ENCODE measurements at regions not wholly inside any gene's neighbourhood (a gene's known extent, or its start where the extent isn't known, plus 50 kb on each side); places are given as distances from the start of the nearest gene placed in this dataset.

DNA sequence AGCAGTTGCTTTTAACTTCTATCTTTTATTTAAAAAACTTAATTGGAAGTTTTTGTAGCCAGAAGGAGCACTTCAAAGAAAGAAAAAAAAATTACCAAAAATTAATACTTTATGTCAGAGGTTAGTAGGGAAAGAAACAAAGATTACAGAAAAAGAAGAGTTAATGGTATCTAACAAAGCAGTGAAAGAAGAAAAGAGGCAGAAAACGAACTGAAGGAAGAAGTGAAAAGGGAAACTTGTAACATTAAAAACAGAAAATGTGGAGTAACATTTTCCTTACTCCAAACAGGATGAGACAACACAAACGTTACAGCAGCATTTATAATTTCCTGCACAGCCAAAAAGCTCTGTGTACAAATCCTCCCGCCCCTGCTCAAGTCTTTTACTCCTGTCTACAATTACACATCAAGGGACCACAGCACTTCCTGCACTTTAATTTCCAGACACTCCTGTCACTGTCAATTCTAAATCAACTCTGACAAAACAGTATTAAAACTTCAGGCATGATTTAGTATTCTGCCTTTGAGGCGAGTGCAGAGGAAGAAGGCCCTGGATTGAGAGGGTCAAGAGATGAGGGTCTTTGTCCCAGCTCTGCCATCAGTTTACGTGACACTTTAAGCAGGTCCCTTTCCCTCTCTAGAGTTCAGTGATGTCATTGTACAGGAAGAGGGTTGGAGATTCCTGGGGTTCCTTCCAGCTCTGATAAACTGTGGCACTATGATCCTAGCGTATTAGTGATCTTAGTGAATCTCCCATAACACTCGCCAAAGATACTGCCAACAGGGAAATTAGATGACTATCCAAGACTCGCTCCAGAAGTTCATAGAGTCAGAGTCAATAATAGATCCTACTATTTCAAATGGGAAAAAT lies 53.2 kb upstream of the LSM14A start:
- H3K4me3 ChIP-seq (ENCODE audit: low read depth, low read length): no peak overlapping the region
- TF ChIP-seq, protein P1, sequence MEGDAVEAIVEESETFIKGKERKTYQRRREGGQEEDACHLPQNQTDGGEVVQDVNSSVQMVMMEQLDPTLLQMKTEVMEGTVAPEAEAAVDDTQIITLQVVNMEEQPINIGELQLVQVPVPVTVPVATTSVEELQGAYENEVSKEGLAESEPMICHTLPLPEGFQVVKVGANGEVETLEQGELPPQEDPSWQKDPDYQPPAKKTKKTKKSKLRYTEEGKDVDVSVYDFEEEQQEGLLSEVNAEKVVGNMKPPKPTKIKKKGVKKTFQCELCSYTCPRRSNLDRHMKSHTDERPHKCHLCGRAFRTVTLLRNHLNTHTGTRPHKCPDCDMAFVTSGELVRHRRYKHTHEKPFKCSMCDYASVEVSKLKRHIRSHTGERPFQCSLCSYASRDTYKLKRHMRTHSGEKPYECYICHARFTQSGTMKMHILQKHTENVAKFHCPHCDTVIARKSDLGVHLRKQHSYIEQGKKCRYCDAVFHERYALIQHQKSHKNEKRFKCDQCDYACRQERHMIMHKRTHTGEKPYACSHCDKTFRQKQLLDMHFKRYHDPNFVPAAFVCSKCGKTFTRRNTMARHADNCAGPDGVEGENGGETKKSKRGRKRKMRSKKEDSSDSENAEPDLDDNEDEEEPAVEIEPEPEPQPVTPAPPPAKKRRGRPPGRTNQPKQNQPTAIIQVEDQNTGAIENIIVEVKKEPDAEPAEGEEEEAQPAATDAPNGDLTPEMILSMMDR (IDR thresholded peaks at IDR 0.05; ENCODE audit: insufficient read depth, low read length, poor library complexity, severe bottlenecking): no peak
- DNase-seq (ENCODE audit: low read depth): no peak
- no peaks in the 10 kb centered on the region for H3K36me3 ChIP-seq (ENCODE audit: control insufficient read depth, insufficient read depth, low read length)
- peaks cover 5% of the 10 kb centered on the region for H3K27me3 ChIP-seq (ENCODE audit: control insufficient read depth, insufficient read depth, low read length)

DNA sequence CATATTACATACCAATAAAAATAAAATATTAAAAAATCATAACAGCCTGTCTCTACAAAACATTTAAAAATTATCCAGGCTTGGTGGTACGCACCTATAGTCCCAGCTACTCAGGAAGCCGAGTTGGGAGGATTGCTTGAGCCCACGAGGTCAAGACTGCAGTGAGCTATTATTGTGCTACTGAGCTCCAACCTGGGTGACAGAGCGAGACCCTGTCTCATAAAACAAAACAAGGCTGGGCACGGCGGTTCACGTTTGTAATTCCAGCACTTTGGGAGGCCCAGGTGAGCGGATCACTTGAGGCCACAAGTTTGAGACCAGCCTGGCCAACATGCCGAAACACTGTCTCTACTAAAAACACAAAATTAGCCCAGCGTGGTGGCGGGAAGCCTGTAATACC lies 52.2 kb upstream of the LSM14A start:
- peaks cover 5% of the 10 kb centered on the region for H3K27me3 ChIP-seq (ENCODE audit: control insufficient read depth, insufficient read depth, low read length)
- DNase-seq (ENCODE audit: low read depth): no peak
- H3K36me3 ChIP-seq (ENCODE audit: control insufficient read depth, insufficient read depth, low read length): no peaks in the 10 kb centered on the region
- TF ChIP-seq, protein P1 (IDR thresholded peaks at IDR 0.05; ENCODE audit: insufficient read depth, low read length, poor library complexity, severe bottlenecking): no peak
- H3K4me3 ChIP-seq (ENCODE audit: low read depth, low read length): no peak overlapping the region

DNA sequence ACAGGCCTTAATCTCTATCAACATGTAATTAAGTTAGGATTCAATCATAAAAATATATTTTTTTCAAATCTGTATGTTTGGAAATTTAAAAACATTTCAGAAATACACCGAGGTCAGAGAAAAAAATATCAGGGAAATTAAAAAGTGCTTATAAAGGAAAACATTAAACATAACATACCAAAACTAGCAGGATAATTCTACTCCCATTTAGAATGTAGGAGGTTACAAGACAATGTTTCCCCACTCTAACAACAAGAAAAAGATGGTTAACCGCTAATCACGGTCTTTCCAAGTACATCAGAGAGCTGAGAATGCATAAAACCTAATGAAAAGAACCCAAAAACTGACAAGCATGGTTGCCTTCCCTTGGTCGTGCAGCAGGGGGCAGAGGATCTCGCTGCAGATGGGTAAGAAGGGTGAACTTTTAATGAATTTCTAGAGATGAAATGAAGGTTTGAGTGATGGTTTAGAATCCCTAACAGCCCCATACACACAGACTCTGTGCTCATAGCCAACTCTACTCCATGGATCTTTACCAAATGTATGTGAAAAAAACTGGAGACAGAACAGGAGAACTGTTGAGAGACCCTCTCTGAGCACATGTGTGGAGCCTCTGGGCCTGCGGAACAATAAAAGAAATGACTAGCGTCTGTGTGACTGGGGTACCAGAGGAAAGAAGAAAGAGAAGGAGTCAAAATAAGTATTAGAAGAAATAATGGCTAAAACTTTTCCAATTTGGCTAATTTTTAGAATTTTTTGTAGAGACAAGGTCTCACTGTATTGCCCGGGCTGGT lies 51.3 kb upstream of the LSM14A start:
- Histone ChIP-seq H3K4me3 (ENCODE audit: low read depth, low read length) (no peak overlapping the region), H3K36me3 (ENCODE audit: control insufficient read depth, insufficient read depth, low read length) (no peaks in the 10 kb centered on the region), H3K27me3 (ENCODE audit: control insufficient read depth, insufficient read depth, low read length) (peaks cover 5% of the 10 kb centered on the region)
- TF ChIP-seq, protein P1 (IDR thresholded peaks at IDR 0.05; ENCODE audit: insufficient read depth, low read length, poor library complexity, severe bottlenecking): peak; percentile 71
- no peak for DNase-seq (ENCODE audit: low read depth)
